Activated naive CD4-positive, alpha-beta T cell treated with anti-CD3 and anti-CD28 coated beads, Interleukin-2, amount 50 U/mL, for 72 hours (primary cell): ENCODE measurements at regions not wholly inside any gene's neighbourhood (a gene's known extent, or its start where the extent isn't known, plus 50 kb on each side); places are given as distances from the start of the nearest gene placed in this dataset.

Source experiments
- ATAC-seq, 2 donors: fragments of 150-1000 bp; cut with Tn5 transposase; 2 replicates each; pipeline ENCODE4 v1.10.0; 2021; ENCODE audit warnings: mild to moderate bottlenecking in 2 of 2, moderate library complexity in 2 of 2
- DNase-seq, 2 donors: peaks; one replicate each; pipeline ENCODE4 v3.0.0; 2021 to 2022; ENCODE audit warnings: low spot score in 2 of 2
- H3K27ac Mint-ChIP-seq, 2 donors: one replicate each; pipeline ENCODE4 v1.8.0; 2022; ENCODE audit warnings: mild to moderate bottlenecking in 2 of 2, mixed read lengths in 2 of 2
- H3K36me3 Mint-ChIP-seq, 2 donors: one replicate each; pipeline ENCODE4 v1.8.0; 2022; ENCODE audit warnings: mixed read lengths in 2 of 2
- H3K9me3 Mint-ChIP-seq, 2 donors: one replicate each; pipeline ENCODE4 v1.8.0; 2022; ENCODE audit warnings: mixed read lengths in 2 of 2

DNA sequence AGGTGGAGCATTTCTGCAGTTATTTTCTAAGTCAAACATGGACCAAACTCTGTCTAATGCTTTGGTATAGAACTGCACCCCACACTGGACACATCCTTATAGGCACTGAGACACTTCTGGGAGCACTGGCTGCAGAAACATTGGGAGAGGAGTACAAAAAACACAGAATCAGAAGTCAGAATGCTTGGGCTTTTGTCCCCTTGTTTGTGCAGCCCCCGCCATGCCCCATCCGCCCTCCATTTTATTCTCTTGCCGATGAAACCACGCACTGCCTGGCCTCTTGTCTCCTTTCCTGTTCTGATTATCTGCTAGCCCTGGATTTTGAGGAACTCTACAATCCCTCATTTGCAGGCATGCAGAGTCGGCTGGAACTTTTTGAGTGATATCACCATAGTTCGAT is 1201.2 kb downstream of the TBC1D22A start:
- H3K9me3 Mint-ChIP-seq, result peaks cover 3% of the 10 kb centered on the region in 2 donors
- ATAC-seq (no peak), DNase-seq (no peak)
- no peak overlapping the region for H3K27ac Mint-ChIP-seq
- no peaks in the 10 kb centered on the region for H3K36me3 Mint-ChIP-seq

- DNase-seq (no peak), ATAC-seq (no peak)
- H3K9me3 Mint-ChIP-seq, result peaks cover 0 to 4% of the 10 kb centered on the region in 2 donors
- H3K36me3 Mint-ChIP-seq, result no peaks in the 10 kb centered on the region
- no peak overlapping the region for H3K27ac Mint-ChIP-seq
Observed at GRCh38 chr22:47957649-47958048, 1195.2 kb downstream of the TBC1D22A start.

DNA sequence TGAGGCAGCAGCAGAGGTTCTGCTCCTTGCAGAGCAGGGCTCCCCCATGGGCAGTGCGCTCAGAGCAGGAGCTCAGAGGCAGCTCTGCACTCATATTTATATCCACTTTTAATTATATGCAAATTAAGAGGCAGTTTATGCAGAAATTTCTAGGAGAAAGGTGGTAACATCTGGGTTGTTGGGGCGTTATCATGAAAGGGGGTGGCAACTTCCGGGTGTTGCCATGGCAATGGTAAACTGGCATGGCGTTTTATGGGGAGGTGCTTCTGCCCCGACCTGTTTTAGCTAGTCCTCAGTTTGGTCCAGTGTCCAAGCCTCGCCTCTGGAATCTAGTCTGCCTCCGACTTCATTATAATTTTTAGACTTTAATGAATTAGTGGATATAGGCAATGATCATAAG is 1191.7 kb downstream of the TBC1D22A start:
- no peak overlapping the region for H3K27ac Mint-ChIP-seq
- DNase-seq, result no peak
- peaks cover 6 to 11% of the 10 kb centered on the region in 2 donors for H3K9me3 Mint-ChIP-seq
- no peak for ATAC-seq
- H3K36me3 Mint-ChIP-seq, result no peaks in the 10 kb centered on the region

GRCh38 chr22:47944941-47945340 is 1182.5 kb downstream of the TBC1D22A start:
- Mint-ChIP-seq H3K36me3 (no peaks in the 10 kb centered on the region), H3K27ac (no peak overlapping the region), H3K9me3 (peaks cover 0 to 4% of the 10 kb centered on the region in 2 donors)
- DNase-seq (no peak), ATAC-seq (no peak)

- Mint-ChIP-seq H3K9me3 (peaks cover 0 to 4% of the 10 kb centered on the region in 2 donors), H3K36me3 (no peaks in the 10 kb centered on the region), H3K27ac (no peak overlapping the region)
- ATAC-seq (no peak), DNase-seq (no peak)
Observed at GRCh38 chr22:47943729-47944700, 1181.6 kb downstream of the TBC1D22A start.

DNA sequence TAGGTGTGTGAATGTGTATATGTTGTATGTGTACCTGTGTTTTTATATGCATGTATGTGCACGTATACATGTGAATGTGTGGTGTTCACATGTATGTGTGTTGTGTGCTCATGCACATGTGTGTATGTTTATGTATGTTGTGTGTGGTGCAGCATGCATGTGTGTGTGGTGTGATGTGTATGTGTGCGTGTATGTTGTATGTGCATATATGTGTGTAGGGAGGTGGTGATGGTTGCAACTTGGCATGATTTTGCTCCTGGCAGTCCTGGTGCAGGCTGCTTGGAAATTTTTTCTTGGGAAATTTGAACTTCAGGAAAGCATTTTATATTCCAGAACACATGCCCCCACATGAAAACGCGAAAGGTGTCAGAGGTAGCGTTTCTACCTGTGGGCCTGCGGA is 1177.8 kb downstream of the TBC1D22A start:
- DNase-seq (no peak), ATAC-seq (no peak)
- Mint-ChIP-seq H3K27ac (no peak overlapping the region), H3K9me3 (peaks cover 10 to 13% of the 10 kb centered on the region in 2 donors), H3K36me3 (peaks cover 0 to 6% of the 10 kb centered on the region in 2 donors)

- Mint-ChIP-seq H3K9me3 (peaks cover 29 to 30% of the 10 kb centered on the region in 2 donors), H3K27ac (no peak overlapping the region), H3K36me3 (peaks cover 0 to 14% of the 10 kb centered on the region in 2 donors)
- ATAC-seq (no peak), DNase-seq (no peak)
Observed at GRCh38 chr22:47933891-47934290, 1171.4 kb downstream of the TBC1D22A start.

GRCh38 chr22:47933226-47933625 is 1170.8 kb downstream of the TBC1D22A start:
- H3K36me3 Mint-ChIP-seq, result peaks cover 0 to 14% of the 10 kb centered on the region in 2 donors
- ATAC-seq, result no peak
- DNase-seq, result no peak
- H3K27ac Mint-ChIP-seq, result no peak overlapping the region
- peaks cover 29 to 30% of the 10 kb centered on the region in 2 donors for H3K9me3 Mint-ChIP-seq

GRCh38 chr22:47929646-47930185 is 1167.3 kb downstream of the TBC1D22A start:
- Mint-ChIP-seq H3K27ac (no peak overlapping the region), H3K36me3 (peaks cover 0 to 8% of the 10 kb centered on the region in 2 donors), H3K9me3 (peaks cover 16 to 25% of the 10 kb centered on the region in 2 donors)
- ATAC-seq (no peak), DNase-seq (no peak)

DNA sequence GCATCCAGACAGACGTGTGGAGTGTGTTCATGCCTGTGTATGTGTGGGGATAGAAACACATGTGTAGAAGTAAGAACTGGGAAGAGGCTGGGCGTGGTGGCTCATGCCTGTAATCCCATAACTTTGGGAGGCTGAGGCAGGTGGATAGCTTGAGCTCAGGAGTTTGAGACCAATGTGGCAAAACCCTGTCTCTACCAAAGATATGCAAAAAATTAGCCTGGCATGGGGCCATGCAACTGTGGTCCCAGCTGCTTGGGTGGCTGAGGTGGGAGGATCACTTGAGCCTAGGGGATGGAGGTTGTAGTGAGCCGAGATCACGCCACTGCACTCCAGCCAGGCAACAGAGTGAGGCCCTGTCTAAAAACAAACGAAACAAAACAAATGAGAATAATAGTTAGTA is 1166.6 kb downstream of the TBC1D22A start:
- DNase-seq, result no peak
- Mint-ChIP-seq H3K9me3 (peaks cover 14 to 18% of the 10 kb centered on the region in 2 donors), H3K27ac (no peak overlapping the region), H3K36me3 (peaks cover 0 to 7% of the 10 kb centered on the region in 2 donors)
- no peak for ATAC-seq

DNA sequence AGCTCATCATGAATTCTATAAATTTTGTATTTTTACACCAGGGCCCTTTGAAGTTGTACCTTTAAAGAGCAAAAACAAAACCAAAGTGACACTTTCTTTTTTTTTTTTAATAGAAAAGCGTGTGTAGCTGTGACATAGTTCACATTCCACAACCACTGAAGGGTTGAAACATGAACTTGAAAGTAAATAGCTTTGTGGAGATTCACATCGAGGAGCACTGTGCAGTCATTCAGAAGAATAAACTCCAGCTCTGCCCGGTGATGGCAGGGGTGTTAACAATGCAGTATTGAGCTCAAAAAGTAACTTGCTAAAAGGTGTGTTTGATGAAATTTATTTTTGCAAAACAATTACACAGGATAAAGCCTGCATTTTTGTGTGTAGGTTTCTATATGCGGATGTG is 1166.2 kb downstream of the TBC1D22A start:
- Mint-ChIP-seq H3K9me3 (peaks cover 10 to 16% of the 10 kb centered on the region in 2 donors), H3K27ac (no peak overlapping the region), H3K36me3 (peaks cover 3% of the 10 kb centered on the region in 2 donors)
- ATAC-seq, result no peak
- no peak for DNase-seq

- H3K36me3 Mint-ChIP-seq, result peaks cover 0 to 4% of the 10 kb centered on the region in 2 donors
- no peak for DNase-seq
- ATAC-seq, result no peak
- peaks cover 7 to 15% of the 10 kb centered on the region in 2 donors for H3K9me3 Mint-ChIP-seq
- no peak overlapping the region for H3K27ac Mint-ChIP-seq
Observed at GRCh38 chr22:47927648-47928210, 1165.3 kb downstream of the TBC1D22A start.

DNA sequence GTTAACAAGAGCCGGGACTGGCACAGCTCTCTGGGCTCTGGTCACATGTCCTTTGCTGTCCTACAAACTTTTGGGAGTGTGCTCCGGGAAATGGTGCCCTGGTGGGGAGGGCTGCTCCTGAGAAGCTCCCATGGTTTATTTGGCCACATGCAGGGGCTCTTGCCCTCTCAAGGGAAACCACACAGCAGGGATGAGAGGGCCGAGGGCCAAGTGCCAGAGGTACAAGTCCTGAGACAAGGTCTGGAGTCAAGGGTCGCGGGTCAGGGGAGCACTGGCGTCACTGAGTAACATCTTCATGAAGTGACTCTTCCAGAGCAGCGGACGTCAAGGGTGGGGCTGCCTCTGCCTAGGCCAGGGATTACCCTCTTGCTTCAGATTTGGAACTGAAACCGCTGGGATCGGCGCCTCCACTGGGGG is 1160.6 kb downstream of the TBC1D22A start:
- H3K36me3 Mint-ChIP-seq, result peaks cover 0 to 4% of the 10 kb centered on the region in 2 donors
- peaks cover 0 to 4% of the 10 kb centered on the region in 2 donors for H3K9me3 Mint-ChIP-seq
- H3K27ac Mint-ChIP-seq, result no peak overlapping the region
- no peak for DNase-seq
- ATAC-seq, result no peak

GRCh38 chr22:47921906-47922305 is 1159.5 kb downstream of the TBC1D22A start:
- ATAC-seq (no peak), DNase-seq (no peak)
- Mint-ChIP-seq H3K36me3 (peaks cover 0 to 4% of the 10 kb centered on the region in 2 donors), H3K27ac (no peak overlapping the region), H3K9me3 (peaks cover 0 to 4% of the 10 kb centered on the region in 2 donors)

DNA sequence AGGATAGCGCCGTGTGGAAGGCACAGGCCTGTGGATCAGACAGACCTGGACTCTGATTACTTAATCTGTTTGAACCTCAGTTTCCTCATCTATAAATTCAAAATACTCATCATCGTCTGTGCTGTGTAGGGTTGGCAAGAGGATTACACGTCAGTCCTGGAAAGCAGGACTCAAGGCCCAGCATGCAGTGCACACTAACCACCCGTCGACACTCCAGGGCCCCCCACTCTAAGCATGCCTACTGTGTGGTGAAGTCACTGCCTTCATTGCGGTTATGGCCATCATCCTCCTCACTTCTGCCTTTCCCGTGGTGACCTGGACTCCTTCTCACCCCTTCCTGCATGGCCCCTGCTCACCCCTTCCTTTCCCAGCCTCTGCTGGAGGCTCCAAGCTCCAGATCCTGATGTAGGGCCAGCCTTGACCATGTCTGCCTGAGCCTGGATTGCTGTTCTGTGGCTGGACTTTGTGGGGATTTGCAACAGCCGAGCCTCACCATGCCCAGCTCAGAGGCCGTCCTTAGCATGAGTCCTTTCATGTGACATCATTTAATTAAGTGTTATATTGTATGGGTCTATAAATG is 1158.0 kb downstream of the TBC1D22A start:
- H3K9me3 Mint-ChIP-seq, result peaks cover 0 to 4% of the 10 kb centered on the region in 2 donors
- ATAC-seq, result no peak

DNA sequence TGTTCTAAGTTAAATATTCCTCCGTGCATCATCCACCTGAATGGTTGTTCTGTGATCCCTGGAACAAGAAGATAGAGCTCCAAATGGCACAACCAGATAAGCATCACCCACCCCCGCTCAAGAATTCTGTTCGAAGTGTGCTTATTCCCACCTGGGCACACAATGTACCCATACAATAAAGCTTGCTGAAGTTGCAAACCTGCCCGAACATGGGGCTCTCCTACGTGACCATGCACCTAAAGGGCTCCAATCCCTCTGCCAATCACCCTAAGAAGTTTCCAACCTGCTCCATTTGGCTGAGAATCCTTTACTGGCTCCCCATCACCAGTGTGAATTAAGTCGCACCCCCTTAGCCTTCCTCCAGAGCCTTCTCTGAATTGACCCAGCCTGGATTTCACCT is 1157.4 kb downstream of the TBC1D22A start:
- H3K9me3 Mint-ChIP-seq, result peaks cover 0 to 4% of the 10 kb centered on the region in 2 donors
- H3K36me3 Mint-ChIP-seq, result peaks cover 0 to 4% of the 10 kb centered on the region in 2 donors
- DNase-seq, result no peak
- no peak for ATAC-seq
- no peak overlapping the region for H3K27ac Mint-ChIP-seq

More for the DNA sequence above, 1158.0 kb downstream of the TBC1D22A start:
- H3K27ac Mint-ChIP-seq, result no peak overlapping the region
- no peak for DNase-seq
- H3K36me3 Mint-ChIP-seq, result peaks cover 0 to 4% of the 10 kb centered on the region in 2 donors

- no peak overlapping the region for H3K27ac Mint-ChIP-seq
- DNase-seq, result no peak
- H3K9me3 Mint-ChIP-seq, result peaks cover 0 to 4% of the 10 kb centered on the region in 2 donors
- no peak for ATAC-seq
- peaks cover 0 to 4% of the 10 kb centered on the region in 2 donors for H3K36me3 Mint-ChIP-seq
Observed at GRCh38 chr22:47919001-47919441, 1156.6 kb downstream of the TBC1D22A start.
